HG03060 (cell line): ENCODE measurements at regions not wholly inside any gene's neighbourhood (a gene's known extent, or its start where the extent isn't known, plus 50 kb on each side); places are given as distances from the start of the nearest gene placed in this dataset.

Source experiments
- ATAC-seq: cut with Tn5 transposase; IDR thresholded peaks from one replicate; pipeline ENCODE4 v1.9.1; 2021; ENCODE audit warnings: low read depth, moderate number of reproducible peaks; ENCODE audit not compliant: unreplicated experiment

DNA sequence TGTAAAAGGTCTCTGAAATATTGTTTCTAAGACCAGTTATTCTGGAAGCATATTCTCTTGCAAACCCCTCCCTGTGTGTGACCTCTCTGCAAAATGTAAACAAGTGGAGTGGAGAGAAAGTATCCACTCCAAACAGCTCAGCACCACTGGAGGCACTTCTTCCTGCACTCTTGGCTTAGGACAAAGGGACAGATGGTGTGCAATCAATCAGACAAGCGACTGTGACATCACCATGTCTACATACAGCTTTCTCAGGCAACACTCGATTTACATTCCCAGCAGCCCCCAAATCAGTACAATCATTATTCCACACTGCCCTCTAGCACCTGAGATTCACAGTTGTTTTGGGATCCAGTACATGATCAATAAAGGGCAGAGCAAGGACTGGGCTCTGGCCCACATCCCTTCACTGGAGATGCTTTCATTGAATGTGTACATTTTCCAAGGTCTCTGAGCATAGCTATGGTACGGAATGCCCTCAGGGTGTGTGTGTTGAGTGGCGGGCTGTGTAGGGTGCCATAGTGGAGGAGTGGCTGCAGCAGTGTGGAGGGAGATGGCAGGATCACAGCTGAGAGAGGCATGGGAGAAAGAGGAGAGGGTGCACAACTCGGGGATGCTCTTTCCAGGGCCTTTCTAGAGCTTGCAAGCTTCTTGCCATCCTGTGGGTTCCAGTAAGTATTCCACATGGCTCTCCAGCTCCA, 311.8 kb upstream of the ST6GAL2 start:
- ATAC-seq = no peak

DNA sequence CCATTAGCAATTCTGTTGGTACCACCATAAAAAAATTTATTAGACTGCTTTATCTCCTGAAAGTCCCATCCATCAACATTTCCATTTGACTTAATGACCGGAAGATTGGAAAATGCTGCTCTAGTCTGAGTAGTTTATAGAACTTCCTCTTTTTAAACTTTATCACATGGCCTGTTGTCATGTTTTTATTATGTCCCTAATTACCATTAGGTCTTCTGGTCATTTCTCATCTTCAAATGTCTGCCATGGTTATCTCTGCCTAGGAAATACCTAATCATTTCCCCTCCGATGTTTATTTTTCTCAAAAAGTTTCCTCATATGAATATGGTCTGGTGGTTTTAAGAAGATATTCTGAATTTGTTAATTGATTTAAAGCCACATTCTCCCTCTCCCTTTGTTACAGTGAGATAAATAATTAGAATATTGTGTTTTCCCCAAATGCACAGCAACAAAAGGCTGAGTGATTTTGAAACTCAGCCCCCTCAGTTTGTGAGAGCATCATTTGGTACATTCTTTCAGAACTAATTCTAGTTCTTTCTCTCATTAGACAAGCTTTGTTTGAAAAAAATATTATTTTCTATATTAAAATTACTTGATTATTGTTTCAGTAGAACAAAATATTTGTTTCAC, 317.1 kb upstream of the ST6GAL2 start:
- no peak for ATAC-seq

DNA sequence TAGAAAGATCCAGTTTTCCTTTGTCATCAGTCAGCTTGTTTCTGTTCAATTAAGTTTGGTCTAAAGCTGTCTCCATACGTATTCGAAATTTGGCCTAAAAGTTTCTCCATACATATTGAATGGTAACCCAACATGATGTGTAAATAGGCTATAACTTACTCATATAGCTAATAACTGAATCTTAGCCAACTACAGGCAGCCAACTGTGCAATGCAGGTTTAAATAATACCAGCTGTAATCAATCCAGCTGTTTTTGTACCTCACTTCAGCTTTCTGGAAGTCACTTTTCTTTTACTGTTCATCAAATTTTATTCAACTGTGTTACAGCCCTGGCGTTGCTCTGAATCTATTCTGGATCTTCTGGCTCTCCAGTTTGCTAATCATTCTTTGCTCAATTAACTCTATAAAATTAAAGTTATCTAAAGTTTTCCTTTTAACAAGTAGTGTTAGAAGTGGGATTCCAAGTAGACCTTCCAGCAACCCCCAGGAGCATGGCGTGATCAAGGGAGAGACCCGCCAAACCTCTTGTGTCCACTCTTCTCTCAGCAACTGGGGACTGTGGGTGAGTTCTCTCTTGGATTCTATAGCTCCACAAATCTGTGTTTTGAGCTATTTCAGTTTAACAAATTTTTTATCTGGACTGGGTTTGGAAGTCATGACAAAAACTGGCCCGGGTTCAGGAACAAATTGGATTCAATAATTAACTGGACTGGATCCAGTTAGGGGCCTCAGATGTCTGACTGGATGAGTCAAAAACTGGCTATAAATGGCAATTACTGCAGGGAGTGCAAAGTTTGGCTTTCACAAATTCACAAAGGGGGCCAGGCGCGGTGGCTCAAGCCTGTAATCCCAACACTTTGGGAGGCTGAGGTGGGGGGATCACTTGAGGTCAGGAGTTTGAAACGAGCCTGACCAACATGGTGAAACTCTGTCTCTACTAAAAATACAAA, 329.7 kb upstream of the ST6GAL2 start:
- ATAC-seq = no peak

DNA sequence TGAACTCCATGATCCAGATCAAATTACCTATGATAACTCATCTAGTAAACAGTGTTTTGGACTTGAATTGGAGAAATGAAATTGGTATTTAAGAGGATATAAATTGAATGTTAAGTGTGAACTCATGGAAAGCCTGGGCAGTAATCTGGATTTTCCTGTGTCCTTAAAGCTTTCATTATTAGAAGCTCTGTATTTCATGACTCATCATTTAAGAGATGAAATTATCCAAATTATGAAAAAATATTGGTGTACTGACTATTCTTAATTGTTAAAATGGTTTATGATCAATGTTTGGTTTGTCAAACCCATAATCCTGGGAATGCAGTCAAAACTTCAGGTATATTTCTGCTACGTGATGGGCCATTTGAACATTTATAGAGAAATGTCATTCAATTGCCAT, 332.2 kb upstream of the ST6GAL2 start:
- no peak for ATAC-seq

DNA sequence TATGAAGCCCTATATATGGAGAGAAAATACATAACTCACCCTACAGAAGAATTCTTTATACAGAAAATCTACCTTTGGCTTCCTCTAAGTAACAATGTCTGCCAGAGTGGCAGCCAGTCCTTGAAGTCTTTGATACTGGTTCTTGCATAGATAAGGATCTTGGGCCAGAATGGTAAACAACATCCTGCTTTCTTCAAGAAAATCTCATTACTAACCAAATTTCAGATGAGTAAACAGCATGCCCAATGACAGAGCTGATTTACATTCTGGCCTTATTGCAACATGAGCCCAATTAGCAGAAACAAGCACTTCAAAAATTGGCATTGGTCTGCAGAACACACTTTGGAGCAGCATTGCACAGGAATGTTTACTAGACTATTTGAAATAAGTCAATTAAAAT, 336.5 kb upstream of the ST6GAL2 start:
- no peak for ATAC-seq

DNA sequence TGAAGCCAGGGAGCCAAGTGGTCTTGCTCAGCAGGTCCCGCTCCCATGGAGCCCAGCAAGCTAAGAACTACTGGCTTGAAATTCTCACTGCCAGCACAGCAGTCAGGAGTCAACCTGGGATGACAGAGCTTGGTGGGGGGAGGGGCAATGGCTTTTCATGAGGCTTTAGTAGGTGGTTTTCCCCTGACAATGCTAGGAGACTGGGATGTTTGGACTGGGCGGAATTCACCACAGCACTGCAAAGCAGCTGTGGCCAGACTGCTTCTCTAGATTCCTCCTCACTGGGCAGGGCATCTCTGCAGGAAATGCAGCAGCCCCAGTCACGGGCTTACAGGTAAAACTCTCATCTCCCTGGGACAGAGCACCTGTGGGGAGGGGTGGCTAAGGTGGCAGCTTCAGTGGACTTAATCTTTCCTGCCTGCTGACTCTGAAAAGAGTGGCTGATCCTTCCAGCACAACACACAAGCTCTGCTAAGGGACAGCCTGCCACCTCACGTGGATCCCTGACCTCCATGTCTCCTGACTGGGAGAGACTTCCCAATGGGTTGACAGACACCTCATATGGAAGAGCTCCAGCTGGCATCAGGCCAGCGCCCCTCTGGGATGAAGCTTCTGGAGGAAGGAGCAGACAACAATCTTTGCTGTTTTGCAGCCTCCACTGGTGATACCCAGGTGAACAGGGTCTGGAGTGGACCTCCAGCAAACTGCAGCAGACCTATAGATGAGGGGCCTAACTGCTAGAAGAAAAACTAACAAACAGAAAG, 349.7 kb upstream of the ST6GAL2 start:
- ATAC-seq = no peak

DNA sequence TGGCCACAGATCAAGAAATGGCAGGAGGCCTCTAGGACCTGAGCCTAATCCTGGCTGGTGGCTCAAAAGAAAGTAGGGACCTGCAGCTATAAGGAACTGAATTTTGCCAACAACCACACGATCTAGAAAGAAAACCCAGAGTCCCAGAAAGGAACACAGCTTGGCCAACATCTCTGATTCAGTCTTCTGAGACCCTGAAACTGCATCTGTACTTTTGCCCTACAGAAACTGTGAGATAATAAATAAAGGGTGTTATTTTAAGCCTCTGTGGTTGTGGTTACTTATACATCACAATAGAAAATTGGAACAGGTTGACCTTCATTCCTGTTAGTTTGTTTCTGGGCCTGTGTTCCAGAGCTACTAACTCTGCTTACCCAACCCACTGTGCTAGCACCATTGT, 356.8 kb upstream of the ST6GAL2 start:
- ATAC-seq = no peak

DNA sequence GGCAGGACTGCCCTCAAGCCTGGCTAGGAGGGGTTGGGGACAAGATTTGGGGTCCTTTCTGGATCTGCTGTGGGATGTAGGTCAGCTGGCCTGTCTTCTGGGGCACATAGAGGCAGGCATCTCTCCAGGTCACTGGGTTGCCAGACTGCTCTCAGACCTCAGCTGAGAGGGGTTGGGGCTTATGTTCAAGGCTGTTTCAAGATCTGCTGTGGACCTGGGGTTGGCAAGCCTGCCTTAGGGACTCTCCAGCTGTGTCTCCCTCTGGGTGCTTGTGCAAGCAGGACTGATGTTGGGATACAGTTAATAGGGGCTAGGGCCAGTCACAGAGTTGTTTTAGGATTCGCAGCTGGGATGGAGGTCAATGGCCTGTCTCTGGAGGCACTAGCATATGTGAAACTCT, 363.0 kb upstream of the ST6GAL2 start:
- ATAC-seq = no peak

DNA sequence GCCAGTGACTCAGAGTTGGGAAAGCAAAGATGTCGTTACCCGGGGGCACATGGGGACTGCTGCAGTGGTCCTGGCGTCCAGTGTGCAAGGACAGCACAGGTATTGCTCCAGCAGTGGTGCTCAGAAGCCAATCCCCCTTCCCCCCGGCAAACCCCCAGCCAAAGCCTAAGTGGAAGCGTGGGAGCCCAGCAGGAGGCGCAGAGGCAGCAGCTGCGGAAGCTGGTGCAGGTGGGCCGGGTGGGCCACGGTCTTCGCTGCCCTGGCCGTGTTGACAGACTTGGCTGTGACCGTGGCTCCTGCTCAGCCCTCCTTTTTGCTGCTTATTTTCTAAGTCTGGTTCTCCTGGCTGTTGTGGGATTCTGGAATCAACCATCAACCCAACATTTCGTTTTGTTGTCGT, 369.8 kb upstream of the ST6GAL2 start:
- ATAC-seq = no peak

DNA sequence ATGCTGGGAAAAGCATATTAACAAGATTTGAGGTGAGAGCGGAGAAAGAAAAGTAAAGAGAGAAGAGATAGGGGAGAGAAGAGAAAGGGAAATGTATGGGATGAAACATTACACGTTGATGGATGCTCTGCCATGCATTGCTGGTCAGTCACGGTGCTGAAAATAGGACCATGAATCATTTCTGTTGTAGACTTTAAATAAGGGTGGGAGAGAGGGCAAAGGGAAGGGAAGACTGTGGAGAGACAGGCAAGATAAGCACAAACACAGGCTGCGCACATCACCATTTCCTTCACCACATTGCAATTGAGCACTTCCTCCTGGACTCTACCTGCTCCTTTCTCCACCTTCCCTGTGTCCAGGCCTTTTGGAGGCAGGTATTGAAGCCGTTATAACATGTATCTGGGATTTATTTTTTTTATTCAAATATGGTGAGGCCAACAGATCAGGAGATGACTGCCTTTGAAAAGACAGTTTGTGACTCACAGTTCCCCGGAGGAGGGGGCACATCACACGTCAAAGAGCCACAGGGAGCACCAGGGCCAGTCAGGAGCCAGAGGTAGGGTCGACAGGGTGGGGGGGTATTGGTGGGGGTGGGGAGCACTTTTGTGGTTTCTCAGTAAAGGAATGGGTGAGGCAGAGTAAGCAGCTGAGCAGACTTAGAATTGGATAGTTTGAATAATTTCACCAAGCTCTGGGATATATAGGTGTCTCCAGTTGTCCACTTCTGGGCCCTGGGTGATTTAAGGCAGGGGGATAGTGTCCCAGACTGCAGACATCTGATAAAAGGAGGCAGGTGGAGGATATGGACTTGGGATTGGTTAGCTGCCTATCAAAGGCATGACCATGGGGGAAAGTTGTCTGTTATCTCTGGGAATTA, 372.8 kb upstream of the ST6GAL2 start:
- no peak for ATAC-seq

DNA sequence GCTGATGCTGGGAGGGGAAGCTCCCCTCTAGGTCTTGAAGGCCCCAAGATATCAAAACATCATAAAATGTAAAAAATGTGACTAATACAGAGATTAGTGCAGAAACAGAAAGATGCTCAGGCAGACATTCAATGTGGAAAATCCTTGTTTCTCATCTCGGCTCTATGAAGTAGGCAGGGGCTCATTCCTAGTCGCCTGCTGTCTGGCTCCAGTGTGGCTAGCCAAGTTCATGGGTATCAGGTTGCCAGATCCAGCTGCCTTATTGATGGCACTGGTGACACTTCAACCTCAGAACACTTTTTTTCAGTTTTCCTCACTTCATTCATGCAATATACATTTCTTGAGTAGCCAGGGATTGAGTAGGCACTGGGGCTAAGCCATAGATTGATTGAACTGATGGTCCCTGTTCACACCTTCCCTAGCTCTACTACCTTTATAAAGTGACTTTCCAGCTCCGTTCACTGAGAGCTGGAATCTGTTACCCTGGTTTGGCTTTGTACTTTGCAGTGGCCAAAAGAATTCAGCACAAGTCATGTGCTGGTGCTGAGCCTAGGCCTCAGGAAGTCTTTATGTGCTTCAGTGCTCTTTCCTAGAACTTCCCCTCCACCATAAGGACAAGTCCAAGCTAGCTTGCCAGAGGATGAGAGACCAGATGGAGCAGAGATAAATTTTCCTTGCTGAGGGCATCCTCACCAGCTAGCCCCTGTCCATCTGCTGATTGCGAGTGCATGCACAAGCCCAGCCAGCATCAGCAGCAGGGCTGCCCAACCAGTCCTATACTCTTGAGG, 373.6 kb upstream of the ST6GAL2 start:
- ATAC-seq = no peak

DNA sequence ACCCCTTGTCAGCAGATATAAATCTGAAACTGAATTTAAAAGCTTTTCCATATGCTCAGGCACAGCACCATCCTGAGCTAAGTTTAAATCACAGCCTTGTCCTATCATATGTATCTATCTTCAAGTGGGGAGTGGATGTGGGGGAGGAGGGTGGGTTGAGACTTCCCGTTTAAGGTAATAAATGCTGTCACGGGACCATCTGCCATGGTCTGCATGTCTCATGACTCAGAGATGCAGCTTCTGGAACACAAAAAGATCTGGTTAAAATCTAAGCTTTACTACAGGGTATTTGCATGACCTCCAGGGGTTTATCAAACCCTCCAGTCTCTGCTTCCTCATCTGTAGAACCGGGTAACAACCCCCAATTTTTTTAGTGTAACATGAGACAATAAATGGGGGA, 377.7 kb upstream of the ST6GAL2 start:
- ATAC-seq = no peak

DNA sequence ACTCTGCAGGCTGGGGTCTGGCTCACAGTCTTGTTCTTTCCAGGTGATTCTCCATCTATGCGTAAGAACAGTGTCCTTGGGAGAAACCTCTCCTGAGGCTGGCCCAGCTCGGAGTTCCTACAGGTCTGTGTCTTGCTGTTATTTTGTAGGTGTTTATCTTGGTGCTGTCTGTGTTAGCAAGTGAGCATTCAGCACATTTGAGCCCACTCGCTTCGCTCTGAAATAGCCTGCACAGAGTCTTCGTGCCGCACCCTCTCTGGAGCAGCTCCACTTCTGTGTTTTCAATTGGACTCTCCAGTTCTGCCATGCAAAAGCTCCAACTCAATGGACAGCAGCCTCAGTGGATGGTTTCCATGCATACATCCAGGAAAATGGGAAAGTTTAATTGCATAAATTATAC, 378.2 kb upstream of the ST6GAL2 start:
- ATAC-seq = no peak

DNA sequence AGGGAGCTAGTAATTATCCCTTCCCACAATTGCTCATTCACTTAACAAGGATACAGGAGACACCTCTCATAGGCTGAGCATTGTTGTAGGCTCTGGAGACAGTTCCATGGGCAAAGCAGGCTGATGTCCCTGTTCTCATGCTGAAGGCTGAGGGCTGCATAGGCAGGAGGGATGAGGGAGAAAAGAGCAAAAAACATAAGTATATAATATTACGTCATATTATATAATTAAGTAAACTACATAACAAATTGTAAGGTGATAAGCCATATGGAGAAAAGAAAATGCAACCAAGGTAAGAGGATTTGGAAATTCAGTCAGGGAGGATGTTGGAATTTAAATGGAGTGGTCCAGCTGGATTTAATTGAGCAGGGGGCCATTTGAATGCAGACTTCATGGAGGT, 380.6 kb upstream of the ST6GAL2 start:
- no peak for ATAC-seq

DNA sequence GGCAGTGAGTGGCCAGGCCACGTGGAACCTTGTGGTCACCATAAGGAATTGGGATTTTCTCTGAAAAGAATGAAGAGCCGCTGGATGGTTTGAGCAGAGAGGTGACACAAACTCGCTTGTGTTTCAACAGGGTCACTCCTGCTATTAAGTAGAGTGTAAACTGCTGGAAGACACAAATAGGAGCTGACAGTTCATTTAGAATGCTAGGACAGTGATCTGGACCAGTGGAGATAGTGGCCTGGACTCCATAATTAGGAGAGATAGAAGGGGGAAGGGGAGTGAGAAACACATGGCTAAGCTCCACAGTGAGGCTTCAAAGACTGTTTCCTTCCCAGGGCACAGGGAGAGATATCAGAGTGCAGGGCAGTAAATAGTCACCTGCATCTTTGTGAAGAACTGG, 381.1 kb upstream of the ST6GAL2 start:
- ATAC-seq = no peak

DNA sequence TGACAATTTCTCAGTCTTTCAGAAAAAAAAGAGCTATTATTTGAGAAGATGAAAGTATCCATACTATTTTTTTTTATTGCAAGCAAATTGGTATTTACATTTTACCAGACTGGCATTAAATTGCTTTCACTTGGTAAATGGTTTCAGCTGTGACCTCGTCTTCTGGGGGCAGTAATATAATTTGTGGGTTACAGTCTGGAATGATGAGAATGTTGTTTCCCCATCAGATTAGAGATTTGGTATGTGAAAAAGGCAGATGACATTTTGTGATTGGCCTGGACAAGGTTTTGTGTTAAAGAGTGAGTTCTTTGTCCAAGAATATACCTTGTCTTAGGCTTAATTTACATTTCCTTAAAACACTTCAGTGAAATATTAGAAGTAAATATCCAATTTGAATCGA, 390.1 kb upstream of the ST6GAL2 start:
- ATAC-seq = no peak

DNA sequence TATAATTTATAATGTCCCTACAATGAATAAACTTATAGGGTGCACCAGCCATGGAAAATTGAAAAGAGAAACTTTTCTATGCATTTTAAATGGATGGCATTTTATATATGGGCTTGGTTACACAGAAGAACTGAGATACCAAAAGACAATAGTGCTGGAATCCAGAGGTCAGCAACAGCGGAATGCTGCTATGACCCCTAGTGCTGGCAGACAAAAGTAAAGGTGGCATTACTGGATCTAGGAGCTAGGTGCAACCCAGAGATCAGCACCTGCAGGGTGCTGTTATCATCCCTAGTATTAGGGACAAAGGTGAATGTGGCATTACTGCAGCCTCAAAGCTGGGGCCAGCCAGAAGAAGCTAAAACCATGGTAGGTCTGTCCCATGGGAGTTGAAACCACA, 392.7 kb upstream of the ST6GAL2 start:
- ATAC-seq = no peak

DNA sequence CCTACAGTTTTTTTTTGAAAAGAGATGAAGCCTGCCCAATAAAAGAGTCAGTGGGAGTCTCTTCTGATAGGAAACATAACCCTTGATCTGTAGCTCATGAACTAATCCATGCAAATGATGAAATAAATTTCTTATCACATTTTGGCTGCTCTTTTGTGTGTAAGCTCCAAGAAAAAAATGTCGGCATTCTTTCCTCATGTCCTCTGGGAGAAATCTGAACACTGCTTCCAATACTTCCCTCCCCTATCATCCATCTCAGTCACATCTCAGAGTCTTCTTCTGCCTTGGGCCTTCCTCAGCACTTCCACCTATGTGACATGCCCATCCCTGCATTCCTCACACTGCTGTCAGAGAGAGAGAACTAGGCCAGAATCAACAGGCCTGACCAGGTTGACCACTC, 395.7 kb upstream of the ST6GAL2 start:
- ATAC-seq = no peak

DNA sequence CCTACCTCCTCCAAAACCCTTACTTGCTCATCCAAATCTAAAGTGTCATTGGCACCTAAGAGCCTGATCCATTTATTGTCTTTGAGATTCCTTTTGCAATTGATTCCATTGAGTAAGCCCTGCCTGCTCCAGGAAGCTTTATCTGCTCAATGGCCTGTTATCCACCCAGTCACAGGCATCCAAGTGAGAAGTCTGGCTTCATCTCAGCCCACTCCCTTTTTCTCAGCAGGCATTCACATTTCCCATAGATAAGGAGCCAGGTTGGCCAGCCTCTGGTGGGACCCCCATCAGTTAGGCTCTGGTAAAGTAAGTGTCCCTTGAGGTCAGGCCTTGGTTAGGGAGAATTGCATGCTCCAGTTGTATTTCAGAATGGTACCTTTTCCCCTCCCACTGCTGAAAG, 396.2 kb upstream of the ST6GAL2 start:
- ATAC-seq = no peak
